ENCODE measurements at regions not wholly inside any gene's neighbourhood (a gene's known extent, or its start where the extent isn't known, plus 50 kb on each side); places are given as distances from the start of the nearest gene placed in this dataset.
A peak's percentile ranks its signal among the peaks of the same experiment; 100 is the strongest.
"Not testable (repeated sequence)": the region's sequence is repeated elsewhere in the genome, so short reads cannot be mapped to it uniquely, and the experiment has no call there.

- Histone ChIP-seq H3K4me1 (ENCODE audit: control insufficient read depth, low read length) (peaks cover 13% of the 10 kb centered on the region), H3F3A (ENCODE audit: control insufficient read depth, insufficient read depth) (no peaks in the 10 kb centered on the region), H3K36me3 (ENCODE audit: control insufficient read depth, low read length) (no peaks in the 10 kb centered on the region), H3K9me3 (ENCODE audit: control insufficient read depth, insufficient read depth, low read length) (no peaks in the 10 kb centered on the region), H3K4me3 (ENCODE audit: low read length) (no peak overlapping the region), H3K27me3 (ENCODE audit: control insufficient read depth, low read length) (peaks cover 3% of the 10 kb centered on the region; the same call in 1 of the 2 replicates), H3K4me2 (ENCODE audit: low read length) (peak overlapping the region; percentile 28), H4K20me1 (ENCODE audit: control insufficient read depth, insufficient read depth, low read depth, low read length) (no peaks in the 10 kb centered on the region), H3K79me2 (ENCODE audit: control insufficient read depth, low read length) (no peaks in the 10 kb centered on the region), H3K9me2 (replicated peaks; ENCODE audit: control insufficient read depth, low read length) (no peaks in the 10 kb centered on the region), H3K27ac (ENCODE audit: low read depth, low read length) (no peak overlapping the region)
- no peak for TF ChIP-seq CTCF (IDR thresholded peaks at IDR 0.05; ENCODE audit: low read depth, low read length, poor library complexity, severe bottlenecking)
- no peak for TF ChIP-seq EZH2phosphoT487 (IDR thresholded peaks at IDR 0.05; ENCODE audit: borderline replicate concordance, low read length)
Measured at GRCh38 chr11:47928426-47928825, 51.9 kb upstream of the PTPRJ start.

GRCh38 chr11:47924184-47924691 is 56.1 kb upstream of the PTPRJ start:
- Histone ChIP-seq H3K4me1 (ENCODE audit: control insufficient read depth, low read length) (peaks cover 15% of the 10 kb centered on the region), H3K27ac (ENCODE audit: low read depth, low read length) (no peak overlapping the region), H3K4me2 (ENCODE audit: low read length) (no peak overlapping the region), H3K9me3 (ENCODE audit: control insufficient read depth, insufficient read depth, low read length) (no peaks in the 10 kb centered on the region), H3K9me2 (replicated peaks; ENCODE audit: control insufficient read depth, low read length) (no peaks in the 10 kb centered on the region), H3F3A (ENCODE audit: control insufficient read depth, insufficient read depth) (no peaks in the 10 kb centered on the region), H4K20me1 (ENCODE audit: control insufficient read depth, insufficient read depth, low read depth, low read length) (no peaks in the 10 kb centered on the region), H3K79me2 (ENCODE audit: control insufficient read depth, low read length) (no peaks in the 10 kb centered on the region), H3K4me3 (ENCODE audit: low read length) (no peak overlapping the region), H3K36me3 (ENCODE audit: control insufficient read depth, low read length) (no peaks in the 10 kb centered on the region), H3K27me3 (ENCODE audit: control insufficient read depth, low read length) (peaks cover 3% of the 10 kb centered on the region; the same call in 1 of the 2 replicates)
- TF ChIP-seq CTCF (IDR thresholded peaks at IDR 0.05; ENCODE audit: low read depth, low read length, poor library complexity, severe bottlenecking) (no peak), EZH2phosphoT487 (IDR thresholded peaks at IDR 0.05; ENCODE audit: borderline replicate concordance, low read length) (no peak)

GRCh38 chr11:47923667-47924066 is 56.7 kb upstream of the PTPRJ start:
- Histone ChIP-seq H3K9me3 (ENCODE audit: control insufficient read depth, insufficient read depth, low read length) (no peaks in the 10 kb centered on the region), H3F3A (ENCODE audit: control insufficient read depth, insufficient read depth) (no peaks in the 10 kb centered on the region), H3K27ac (ENCODE audit: low read depth, low read length) (no peak overlapping the region), H3K36me3 (ENCODE audit: control insufficient read depth, low read length) (no peaks in the 10 kb centered on the region), H4K20me1 (ENCODE audit: control insufficient read depth, insufficient read depth, low read depth, low read length) (no peaks in the 10 kb centered on the region), H3K9me2 (replicated peaks; ENCODE audit: control insufficient read depth, low read length) (no peaks in the 10 kb centered on the region), H3K27me3 (ENCODE audit: control insufficient read depth, low read length) (peaks cover 3% of the 10 kb centered on the region; the same call in 1 of the 2 replicates), H3K4me2 (ENCODE audit: low read length) (no peak overlapping the region), H3K79me2 (ENCODE audit: control insufficient read depth, low read length) (no peaks in the 10 kb centered on the region), H3K4me3 (ENCODE audit: low read length) (no peak overlapping the region), H3K4me1 (ENCODE audit: control insufficient read depth, low read length) (peaks cover 13% of the 10 kb centered on the region)
- no peak for TF ChIP-seq EZH2phosphoT487 (IDR thresholded peaks at IDR 0.05; ENCODE audit: borderline replicate concordance, low read length)
- TF ChIP-seq CTCF (IDR thresholded peaks at IDR 0.05; ENCODE audit: low read depth, low read length, poor library complexity, severe bottlenecking), result no peak

- not testable (repeated sequence) for H3K27me3 ChIP-seq (ENCODE audit: control insufficient read depth, low read length); H3K79me2 ChIP-seq (ENCODE audit: control insufficient read depth, low read length); H3K4me2 ChIP-seq (ENCODE audit: low read length); H3F3A ChIP-seq (ENCODE audit: control insufficient read depth, insufficient read depth); H3K9me2 ChIP-seq (replicated peaks; ENCODE audit: control insufficient read depth, low read length); H3K9me3 ChIP-seq (ENCODE audit: control insufficient read depth, insufficient read depth, low read length); H3K27ac ChIP-seq (ENCODE audit: low read depth, low read length); H3K36me3 ChIP-seq (ENCODE audit: control insufficient read depth, low read length); H4K20me1 ChIP-seq (ENCODE audit: control insufficient read depth, insufficient read depth, low read depth, low read length); H3K4me3 ChIP-seq (ENCODE audit: low read length)
- H3K4me1 ChIP-seq (ENCODE audit: control insufficient read depth, low read length), result peaks cover 18% of the 10 kb centered on the region
Measured at GRCh38 chr11:47921080-47921555, 59.2 kb upstream of the PTPRJ start.
